Nephron progenitor cell (in vitro differentiated cells): ENCODE measurements at regions not wholly inside any gene's neighbourhood (a gene's known extent, or its start where the extent isn't known, plus 50 kb on each side); places are given as distances from the start of the nearest gene placed in this dataset.

Source experiments
- DNase-seq: peaks from one replicate; pipeline ENCODE4 v3.0.0; 2021
- H3K27ac Mint-ChIP-seq: 2 replicates; pipeline ENCODE4 v1.8.0; 2021; ENCODE audit warnings: mild to moderate bottlenecking, moderate library complexity, mixed read lengths
- H3K27me3 Mint-ChIP-seq: 2 replicates; pipeline ENCODE4 v1.8.0; 2021; ENCODE audit warnings: mild to moderate bottlenecking, low read depth, mixed read lengths; ENCODE audit not compliant: poor library complexity
- H3K36me3 Mint-ChIP-seq: 2 replicates; pipeline ENCODE4 v1.8.0; 2021; ENCODE audit warnings: low read depth, mixed read lengths
- H3K4me1 Mint-ChIP-seq: 2 replicates; pipeline ENCODE4 v1.8.0; 2021; ENCODE audit warnings: mixed read lengths
- H3K4me3 Mint-ChIP-seq: 2 replicates; pipeline ENCODE4 v1.8.0; 2021; ENCODE audit warnings: mild to moderate bottlenecking, moderate library complexity, mixed read lengths
- H3K9me3 Mint-ChIP-seq: 2 replicates; pipeline ENCODE4 v1.8.0; 2021; ENCODE audit warnings: mild to moderate bottlenecking, moderate library complexity, mixed read lengths
- CTCF ChIP-seq: fragments of 200-600 bp; sonication (generic); IDR thresholded peaks from 2 replicates; pipeline ENCODE4 v1.5.0; 2021; ENCODE audit warnings: antibody characterized with exemption

- Mint-ChIP-seq H3K4me1 (no peaks in the 10 kb centered on the region), H3K36me3 (no peaks in the 10 kb centered on the region), H3K27me3 (peaks cover 5% of the 10 kb centered on the region), H3K27ac (no peak overlapping the region), H3K9me3 (peaks cover 15% of the 10 kb centered on the region), H3K4me3 (no peak overlapping the region)
- no peak for DNase-seq
- no peak for TF ChIP-seq CTCF
These were observed 57.6 kb upstream of the PPM1J start for GRCh38 chr1:112772781-112773180.

GRCh38 chr1:112770724-112771123 lies 55.6 kb upstream of the PPM1J start:
- peaks cover 5% of the 10 kb centered on the region for H3K36me3 Mint-ChIP-seq
- no peak overlapping the region for H3K27ac Mint-ChIP-seq
- H3K9me3 Mint-ChIP-seq: peaks cover 22% of the 10 kb centered on the region
- H3K4me3 Mint-ChIP-seq: no peak overlapping the region
- no peak for TF ChIP-seq CTCF
- no peaks in the 10 kb centered on the region for H3K4me1 Mint-ChIP-seq
- peaks cover 3% of the 10 kb centered on the region for H3K27me3 Mint-ChIP-seq
- no peak for DNase-seq

- Mint-ChIP-seq H3K4me1 (no peaks in the 10 kb centered on the region), H3K27me3 (peaks cover 5% of the 10 kb centered on the region), H3K27ac (no peak overlapping the region), H3K9me3 (peaks cover 16% of the 10 kb centered on the region), H3K4me3 (no peak overlapping the region), H3K36me3 (peaks cover 5% of the 10 kb centered on the region)
- no peak for DNase-seq
- TF ChIP-seq CTCF: no peak
These were observed 54.5 kb upstream of the PPM1J start for GRCh38 chr1:112769611-112770010.

GRCh38 chr1:112767646-112768045 lies 52.5 kb upstream of the PPM1J start:
- no peak overlapping the region for H3K4me3 Mint-ChIP-seq
- peaks cover 5% of the 10 kb centered on the region for H3K27me3 Mint-ChIP-seq
- peaks cover 9% of the 10 kb centered on the region for H3K9me3 Mint-ChIP-seq
- TF ChIP-seq CTCF: no peak
- H3K27ac Mint-ChIP-seq: no peak overlapping the region
- no peak for DNase-seq
- H3K4me1 Mint-ChIP-seq: peaks cover 14% of the 10 kb centered on the region
- peaks cover 5% of the 10 kb centered on the region for H3K36me3 Mint-ChIP-seq
